ENCODE measurements at regions not wholly inside any gene's neighbourhood (a gene's known extent, or its start where the extent isn't known, plus 50 kb on each side); places are given as distances from the start of the nearest gene placed in this dataset.

DNA sequence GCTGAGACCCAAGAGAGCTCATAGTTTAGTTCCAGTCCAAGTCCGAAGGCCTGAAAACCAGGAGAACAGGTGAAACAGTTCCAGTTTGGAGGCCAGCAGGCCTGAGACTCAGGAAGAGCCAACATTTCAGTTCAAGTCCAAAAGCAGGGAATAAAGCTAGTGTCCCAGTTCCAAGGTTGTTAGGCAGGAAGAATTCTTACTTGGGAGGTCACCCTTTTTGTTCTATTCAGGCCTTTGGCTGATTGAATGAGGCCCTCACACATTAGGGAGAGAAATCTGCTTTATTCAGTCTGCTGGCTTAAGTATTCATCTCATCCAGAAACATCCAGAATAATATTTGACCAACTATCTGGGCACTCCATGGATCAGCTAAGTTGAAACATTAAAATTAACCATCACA is 294.6 kb downstream of the PCNX1 start:
- in situ Hi-C loops (cut with HindIII; ENCODE audit: low sequenced_read_pairs), result no loop called here

DNA sequence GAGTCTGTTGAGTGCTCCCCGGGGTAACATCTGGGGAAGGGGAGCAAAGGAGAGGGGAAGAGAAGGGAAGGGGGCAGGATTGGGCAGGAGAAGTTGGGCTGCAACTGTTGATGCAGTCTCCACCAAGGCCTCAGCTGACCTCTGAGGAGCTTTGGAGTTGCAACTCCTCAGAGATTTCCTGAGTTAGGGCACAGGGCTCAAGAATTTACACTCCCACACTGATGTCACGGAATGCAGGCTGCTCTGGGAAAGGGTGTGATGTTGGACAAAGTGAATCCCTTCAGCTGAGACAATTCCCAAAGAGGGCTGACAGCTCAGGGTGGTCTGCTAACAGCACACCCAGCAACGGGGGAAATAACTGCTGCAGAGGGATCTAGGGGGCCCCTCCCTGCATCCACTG is 295.6 kb downstream of the PCNX1 start:
- in situ Hi-C loops (cut with HindIII; ENCODE audit: low sequenced_read_pairs), result no loop called here

DNA sequence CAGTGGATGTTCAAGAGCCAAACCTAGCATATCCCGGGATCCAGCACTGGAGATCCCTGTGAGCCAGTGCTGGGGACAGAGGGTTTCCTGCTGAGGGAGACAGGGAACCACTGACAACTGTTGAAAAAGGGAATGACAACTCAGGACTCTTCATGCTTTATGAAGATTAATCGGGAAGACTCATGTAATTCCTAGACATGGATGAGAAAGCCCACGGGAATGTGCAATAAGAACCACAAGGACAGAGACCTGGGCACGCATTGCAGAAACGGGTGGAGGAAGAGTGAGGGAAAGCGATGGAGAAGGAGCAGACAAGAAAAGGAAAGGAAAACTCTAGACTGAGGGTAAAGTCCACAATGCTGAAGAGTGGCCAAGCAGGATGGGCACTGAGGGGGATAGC is 296.0 kb downstream of the PCNX1 start:
- in situ Hi-C loops (cut with HindIII; ENCODE audit: low sequenced_read_pairs), result no loop called here

DNA sequence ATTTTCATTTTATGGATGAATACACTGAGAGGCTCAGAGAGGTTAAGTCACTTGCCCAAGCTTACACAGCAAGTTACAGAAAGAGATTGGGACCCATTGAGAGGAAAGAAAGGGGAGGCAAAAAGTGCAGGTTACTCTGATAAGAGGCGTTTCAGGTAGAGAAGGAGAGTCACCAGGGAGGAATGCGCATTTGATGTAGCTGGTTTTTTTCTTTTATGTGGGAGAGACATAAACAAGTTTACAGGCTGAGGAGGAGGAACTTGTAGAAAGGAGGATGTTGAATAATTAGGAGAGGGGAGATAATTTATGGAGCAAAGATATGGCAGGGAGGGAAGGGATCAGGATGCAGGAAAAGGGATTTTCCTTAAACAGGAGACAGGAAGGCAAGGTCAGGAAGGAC is 297.0 kb downstream of the PCNX1 start:
- in situ Hi-C loops (cut with HindIII; ENCODE audit: low sequenced_read_pairs), result no loop called here

DNA sequence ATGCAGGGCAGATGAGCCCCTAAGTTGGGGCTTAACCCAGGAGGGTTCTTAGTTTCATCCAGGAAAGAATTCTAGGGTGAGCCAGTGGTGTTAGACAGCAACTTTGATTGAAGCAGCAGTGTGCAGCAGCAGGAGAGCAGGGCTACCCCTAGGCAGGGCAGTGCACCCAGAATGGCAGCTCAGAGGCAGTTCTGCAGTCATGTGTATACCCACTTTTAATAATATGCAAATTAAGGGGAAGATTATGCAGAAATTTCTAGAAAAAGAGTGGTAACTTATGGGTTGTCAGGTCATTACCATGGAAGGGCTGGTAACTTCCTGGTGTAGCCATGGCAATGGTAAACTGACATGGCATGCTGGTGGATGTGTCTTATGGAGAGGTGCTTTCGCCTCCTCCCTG is 297.5 kb downstream of the PCNX1 start:
- in situ Hi-C loops (cut with HindIII; ENCODE audit: low sequenced_read_pairs), result no loop called here

DNA sequence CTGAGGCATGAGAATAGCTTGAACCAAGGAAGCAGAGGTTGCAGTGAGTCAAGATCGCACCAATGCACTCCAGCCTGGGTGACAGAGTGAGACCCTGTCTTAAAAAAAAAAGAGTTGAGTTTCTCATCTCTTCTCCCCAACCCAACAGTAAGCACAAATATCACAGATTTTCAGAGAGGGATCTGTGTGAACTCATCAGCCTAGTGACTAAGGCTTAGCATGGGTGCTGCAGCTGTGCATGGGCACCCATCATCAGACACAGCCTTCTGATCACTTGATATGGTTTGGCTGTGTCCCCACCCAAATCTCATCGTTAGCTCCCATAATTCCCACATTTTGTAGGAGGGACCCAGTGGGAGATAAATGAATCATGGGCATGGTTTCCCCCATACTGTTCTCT is 298.9 kb downstream of the PCNX1 start:
- in situ Hi-C loops (cut with HindIII; ENCODE audit: low sequenced_read_pairs), result no loop called here

DNA sequence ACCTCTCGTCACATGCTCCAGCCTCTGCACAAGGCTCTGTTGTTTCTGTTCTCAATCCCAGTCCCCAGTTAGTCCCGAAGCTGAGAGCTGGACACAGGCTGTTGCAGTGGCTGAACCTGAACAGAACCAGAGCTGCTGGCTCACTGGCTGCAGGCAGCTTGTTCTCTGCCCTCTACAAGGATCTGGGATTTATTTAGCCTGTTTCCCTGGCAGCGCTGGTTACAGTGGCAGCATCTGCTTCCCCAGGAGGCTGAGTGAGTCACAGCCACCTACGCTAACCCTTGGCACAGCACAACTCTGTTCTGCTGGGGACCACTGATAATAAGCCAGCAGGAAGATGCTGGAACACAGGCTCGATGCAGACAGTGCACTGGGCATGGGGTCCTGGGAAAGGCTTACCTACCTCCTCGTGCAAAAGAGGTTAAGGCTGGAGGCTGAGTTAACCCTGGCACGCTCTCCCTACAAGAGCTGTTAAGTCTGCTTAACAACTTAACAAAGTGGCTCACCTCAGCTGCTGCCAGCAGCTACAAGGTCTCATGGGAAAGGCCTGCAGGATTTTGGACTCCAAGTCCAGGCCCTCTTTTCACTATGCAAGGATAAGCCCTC is 299.6 kb downstream of the PCNX1 start:
- in situ Hi-C loops (cut with HindIII; ENCODE audit: low sequenced_read_pairs), result no loop called here

DNA sequence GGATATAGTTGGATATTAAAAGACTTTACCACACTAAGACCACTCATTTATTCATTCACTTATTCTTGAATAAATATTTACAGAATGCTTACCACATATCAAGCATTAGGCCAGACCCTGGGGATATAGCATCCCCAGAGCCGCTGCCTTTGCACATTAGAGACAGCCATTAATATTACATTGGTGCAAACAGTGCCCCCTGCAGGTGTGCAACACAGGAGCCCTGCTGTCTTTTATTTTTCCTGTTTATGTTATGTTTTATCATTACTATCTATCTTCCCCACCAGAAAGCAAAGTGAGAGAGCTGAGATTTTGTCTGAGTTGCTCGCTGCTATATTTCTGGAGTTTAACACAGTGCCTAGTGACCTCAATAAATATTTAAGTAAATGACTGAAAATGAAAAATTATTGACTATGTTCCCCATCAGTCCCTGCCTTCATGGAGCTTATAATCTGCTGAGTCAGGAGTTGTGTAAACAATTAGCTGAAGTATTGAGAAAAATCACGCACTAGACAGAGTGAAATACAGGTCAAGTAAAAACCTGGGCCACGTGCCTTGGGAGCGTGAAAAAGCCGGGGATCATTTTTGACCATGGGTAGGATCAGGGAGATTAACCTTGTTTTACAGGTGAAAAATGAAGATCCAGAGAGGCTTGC is 301.6 kb downstream of the PCNX1 start:
- in situ Hi-C loops (cut with HindIII; ENCODE audit: low sequenced_read_pairs), result no loop called here

DNA sequence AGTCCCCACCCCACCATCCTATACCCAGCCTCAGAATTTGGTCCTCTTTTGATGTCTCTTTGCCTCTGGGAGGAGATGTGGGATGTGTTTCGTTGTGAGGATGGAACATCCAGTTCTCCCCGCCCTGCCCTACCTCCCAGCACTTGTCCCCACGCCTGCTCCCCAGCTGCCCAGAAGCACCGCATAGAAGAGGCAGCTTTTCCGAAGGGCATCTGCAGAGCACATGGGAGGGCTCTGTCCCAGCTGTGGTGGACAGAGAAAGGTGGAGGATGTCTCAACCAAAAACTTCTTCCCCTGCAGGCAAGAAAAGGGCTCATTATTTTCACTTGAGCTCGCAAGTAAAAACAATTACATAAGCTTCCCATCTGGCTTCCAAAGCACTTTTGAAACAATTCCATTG is 302.6 kb downstream of the PCNX1 start:
- in situ Hi-C loops (cut with HindIII; ENCODE audit: low sequenced_read_pairs), result no loop called here

DNA sequence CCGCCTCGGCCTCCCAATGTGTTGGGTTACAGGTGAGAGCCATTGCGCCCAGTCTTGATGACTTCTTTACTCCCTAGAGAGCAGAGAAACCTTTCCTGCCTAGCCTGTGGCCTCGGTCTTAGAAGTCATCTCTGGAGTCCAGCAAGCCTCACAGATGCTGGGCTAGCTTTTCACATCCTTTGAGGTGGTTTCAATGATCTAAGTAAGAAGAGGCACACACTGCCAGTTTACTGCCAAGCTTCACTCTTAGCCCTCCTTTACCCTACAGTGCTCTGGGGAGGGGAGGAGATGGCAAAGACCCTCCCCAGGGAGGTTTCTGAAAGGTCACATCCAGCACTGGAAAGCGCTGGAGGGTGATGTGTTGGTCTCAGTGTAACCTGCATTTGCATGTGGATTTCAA is 304.8 kb downstream of the PCNX1 start:
- in situ Hi-C loops (cut with HindIII; ENCODE audit: low sequenced_read_pairs), result no loop called here

DNA sequence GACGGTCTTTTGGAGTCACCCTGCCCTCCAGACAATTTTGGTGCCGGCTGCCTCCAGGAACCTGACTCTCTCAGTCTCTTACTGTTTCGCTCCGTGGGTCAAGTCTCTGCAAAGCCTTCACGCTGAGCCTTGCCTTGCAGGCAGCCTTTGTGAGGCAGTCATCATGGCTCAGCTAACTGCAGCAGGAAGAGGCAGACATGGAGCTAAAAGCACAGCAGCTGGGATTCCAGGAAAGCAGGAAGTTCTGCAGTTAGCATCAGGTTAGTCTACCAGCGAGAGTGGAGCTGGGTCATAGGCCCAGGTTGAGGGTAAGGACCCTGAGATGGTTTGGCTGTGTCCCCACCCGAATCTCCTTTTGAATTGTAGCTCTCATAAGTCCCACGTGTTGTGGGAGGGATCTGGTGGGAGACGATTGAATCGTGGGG is 305.4 kb downstream of the PCNX1 start:
- in situ Hi-C loops (cut with HindIII; ENCODE audit: low sequenced_read_pairs), result no loop called here

DNA sequence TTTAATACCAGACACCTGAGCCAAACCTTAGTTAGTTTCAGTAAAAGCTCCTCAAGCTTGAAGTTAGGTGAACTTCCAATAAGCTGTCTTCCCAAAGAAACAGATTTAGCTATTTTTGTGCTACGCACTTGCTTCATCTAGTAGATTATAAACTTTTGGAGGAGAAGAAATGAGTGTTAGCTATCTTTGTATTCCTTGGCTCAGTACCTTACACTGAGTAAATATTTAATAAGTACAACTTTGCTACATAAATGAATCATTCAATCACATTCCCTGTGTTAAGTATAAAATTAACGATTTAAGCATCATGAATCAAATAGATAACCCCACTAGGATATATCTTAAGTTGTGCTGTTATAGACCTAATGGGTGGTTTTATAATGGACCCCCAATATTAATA is 307.0 kb downstream of the PCNX1 start:
- in situ Hi-C loops (cut with HindIII; ENCODE audit: low sequenced_read_pairs), result no loop called here

DNA sequence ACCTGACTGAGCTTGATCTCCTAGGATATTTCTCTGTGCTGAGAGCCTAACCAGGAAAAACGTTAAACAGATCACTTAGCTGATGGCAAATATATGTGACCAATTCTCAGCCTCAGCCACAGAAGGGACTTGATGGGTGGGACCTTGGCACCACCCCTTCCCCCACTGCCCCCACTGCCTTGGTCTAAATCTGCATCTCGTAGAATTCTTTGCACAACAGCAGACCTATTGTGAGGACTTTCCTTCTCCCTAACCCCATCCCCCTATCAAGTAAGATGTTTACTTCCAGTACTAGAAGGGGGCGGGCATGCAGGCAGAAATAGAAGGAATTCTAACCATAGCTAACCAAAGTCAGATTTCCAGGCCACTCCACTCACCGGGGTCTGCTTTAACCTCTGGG is 313.2 kb downstream of the PCNX1 start:
- in situ Hi-C loops (cut with HindIII; ENCODE audit: low sequenced_read_pairs), result no loop called here

DNA sequence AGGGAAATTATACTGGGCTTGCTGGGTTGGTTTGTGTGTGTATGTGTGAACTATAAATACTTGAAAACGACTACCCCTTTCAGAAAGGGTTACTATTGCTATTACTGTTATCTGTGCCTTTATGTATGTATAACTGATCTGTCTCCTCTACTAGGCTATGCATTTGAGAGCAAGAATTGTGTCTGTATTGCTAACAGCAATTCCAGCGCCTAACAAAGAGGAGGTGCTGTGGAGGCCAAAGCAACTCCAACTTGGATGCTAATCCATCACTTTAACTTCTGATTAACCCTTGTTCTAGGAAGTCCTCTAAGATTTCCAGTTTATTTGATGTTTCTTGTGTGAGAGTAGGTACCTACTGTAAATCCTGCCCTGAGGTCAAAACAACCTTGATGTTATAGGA is 313.9 kb downstream of the PCNX1 start:
- in situ Hi-C loops (cut with HindIII; ENCODE audit: low sequenced_read_pairs), result no loop called here

DNA sequence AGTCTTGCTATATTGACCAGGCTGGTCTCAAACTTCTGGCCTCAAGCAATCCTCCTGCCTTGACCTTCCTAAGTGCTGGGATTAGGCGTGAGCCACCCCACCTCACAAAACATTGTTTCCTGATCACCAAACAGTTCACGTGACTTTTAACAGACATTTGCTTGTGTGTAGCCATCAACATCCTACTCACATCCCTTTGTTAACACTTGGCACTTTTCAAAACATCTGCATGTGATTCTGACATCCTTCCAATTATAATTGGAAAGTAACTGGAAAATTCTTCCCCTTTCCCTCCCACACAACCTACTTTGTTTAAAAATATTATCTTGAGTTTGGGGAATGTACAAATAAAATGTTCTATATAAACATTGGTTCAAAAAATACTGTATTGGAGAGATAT is 317.9 kb downstream of the PCNX1 start:
- in situ Hi-C loops (cut with HindIII; ENCODE audit: low sequenced_read_pairs), result no loop called here

DNA sequence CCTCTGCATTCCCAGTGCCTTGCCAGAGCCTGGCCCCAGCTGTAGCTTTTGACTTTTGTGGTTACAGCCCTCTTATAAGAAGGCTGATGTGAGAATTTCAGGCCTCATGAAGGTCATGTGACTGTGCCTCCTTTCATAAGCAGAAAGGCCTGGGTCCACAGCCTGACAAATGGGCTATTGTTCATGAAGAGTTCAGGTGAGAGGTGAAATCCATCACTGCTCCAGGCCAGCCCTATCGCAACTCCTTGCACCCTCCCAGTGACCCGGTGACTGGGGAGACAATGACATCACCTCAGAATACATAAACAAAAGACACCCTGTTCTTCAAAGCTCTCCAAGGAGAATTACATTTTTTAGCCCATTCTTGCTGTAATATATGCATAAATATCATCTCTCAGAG is 321.5 kb downstream of the PCNX1 start:
- in situ Hi-C loops (cut with HindIII; ENCODE audit: low sequenced_read_pairs), result no loop called here

DNA sequence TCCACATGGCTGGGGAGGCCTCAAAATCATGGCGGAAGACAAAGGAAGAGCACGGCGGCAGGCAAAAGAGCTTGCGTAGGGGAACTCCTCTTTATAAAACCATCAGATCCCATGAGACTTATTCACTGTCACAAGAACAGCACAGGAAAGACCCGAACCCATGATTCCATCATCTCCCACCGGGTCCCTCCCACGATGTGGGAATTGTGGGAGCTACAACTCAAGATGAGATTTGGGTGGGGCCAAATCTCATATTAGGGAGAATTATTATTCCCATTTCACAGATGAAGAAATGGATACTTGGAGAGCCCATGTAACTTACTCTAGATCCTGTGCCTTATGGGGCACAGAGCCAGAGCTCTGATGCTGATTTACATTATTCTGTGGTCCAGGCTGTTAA is 322.6 kb downstream of the PCNX1 start:
- in situ Hi-C loops (cut with HindIII; ENCODE audit: low sequenced_read_pairs), result no loop called here

DNA sequence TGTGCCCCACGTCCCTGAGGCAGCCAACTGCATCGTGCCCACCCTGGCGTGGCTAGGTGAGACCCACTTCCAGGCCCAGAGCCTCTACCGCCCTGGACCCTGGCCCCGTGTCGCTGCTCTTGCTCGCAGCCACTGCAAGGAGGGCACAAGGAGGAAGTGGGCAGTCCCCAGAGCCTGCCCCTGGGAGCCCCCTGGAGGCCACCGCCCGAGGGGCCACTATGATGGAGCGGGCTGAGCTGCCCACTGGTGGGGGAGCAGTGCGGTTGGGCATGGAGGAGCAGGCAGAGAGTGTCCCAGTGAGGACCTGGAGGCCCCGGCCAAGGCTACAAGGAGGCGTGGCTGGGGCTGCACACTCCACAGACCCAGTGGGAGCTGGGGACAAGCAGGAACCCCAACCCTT is 323.6 kb downstream of the PCNX1 start:
- in situ Hi-C loops (cut with HindIII; ENCODE audit: low sequenced_read_pairs), result no loop called here

DNA sequence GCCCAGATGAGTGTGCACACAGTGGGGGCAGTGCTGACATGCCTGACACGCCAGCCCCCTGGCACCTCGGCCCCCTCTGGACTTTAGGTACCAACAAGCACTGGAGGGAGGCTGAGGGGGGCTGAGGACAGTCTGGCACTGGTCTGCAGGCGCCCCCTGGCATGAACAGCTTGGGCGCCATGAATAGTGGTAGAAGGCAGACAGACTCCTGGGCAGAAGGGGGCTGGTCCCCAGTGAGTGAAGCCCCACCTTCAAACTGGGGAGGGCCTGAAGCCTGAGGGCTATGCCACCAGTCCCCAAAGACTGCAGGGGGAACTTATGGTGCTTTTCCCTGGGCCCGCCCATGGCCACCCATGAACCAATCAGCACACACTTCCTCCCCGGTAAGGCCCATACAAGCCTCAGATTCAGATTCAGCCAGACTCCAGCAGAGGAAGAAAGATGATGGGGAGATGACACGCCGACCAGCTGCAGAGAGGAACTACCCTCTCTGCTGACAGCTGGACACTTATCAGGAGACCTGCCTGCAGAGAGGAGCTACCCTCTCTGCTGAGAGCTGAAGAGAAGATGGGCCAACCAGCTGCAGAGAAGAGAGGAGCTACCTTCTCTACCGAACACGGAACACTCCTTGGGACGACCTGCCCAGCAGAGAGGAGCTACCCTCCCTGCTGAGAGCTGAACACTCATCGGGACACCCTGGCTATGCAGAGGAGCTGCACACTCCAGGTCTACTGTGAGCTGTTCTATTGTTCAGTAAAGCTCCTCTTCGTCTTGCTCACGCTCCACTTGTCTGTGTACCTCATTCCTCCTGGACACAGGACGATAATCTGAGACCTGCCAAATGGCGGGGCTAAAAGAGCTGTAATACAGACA is 324.5 kb downstream of the PCNX1 start:
- in situ Hi-C loops (cut with HindIII; ENCODE audit: low sequenced_read_pairs), result no loop called here

DNA sequence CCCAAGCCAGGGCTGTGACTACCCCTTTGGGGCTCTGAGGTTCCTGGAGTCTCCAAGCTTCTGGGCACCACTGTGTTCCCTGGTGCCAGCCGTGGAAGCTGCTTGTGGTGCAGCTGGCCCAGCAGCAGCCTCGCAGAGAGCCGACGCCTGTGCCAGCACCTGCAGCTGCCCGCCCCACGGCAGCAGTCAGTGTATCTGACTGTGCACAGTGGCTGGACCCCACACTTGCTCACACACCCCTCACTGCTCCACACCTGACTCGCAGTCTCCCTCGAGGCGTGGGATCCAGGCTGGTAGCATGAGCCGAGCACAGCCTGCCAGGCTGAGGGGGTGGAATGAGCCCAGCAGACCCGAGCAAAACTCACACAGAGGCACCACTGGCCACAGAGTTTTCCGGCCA is 325.2 kb downstream of the PCNX1 start:
- in situ Hi-C loops (cut with HindIII; ENCODE audit: low sequenced_read_pairs), result no loop called here

DNA sequence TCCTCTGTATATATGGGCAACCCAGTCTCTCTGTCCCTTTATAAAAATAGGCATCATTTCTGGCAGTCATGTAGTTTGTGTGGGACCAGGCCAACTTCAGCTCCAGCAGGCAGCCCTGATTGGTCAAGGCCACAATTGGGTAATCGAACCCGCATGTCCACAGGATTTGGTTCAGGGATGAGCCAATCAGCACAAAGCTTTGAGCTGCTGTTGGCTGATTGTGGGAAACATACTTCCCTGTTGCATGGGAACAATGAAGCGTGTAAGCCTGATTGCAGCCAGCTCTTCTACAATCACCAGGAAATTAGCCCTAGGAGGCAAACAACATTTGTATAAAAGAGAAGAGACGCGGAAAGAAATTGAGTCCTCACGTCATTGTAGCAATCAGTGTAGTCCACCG is 328.6 kb downstream of the PCNX1 start:
- in situ Hi-C loops (cut with HindIII; ENCODE audit: low sequenced_read_pairs), result no loop called here

DNA sequence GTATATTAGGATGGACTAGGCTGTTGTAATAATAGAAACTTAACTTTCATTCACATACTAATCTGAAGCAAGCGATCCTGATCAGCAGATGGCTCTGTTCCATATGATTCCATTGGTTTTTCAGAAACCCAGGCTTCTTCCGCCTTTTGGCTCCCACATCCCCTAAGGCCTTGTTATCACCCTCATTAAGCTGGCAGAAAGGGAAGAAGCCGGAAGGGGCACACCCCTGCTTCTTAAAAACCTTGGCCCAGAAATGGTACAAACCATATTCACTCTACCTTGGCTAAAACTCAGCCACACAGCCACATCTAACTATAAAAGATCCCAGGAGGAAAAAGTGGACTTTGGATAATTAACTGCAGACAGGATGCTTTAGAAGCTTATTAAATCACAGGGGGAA is 329.2 kb downstream of the PCNX1 start:
- in situ Hi-C loops (cut with HindIII; ENCODE audit: low sequenced_read_pairs), result no loop called here
